Loucy (cell line): ENCODE measurements at regions not wholly inside any gene's neighbourhood (a gene's known extent, or its start where the extent isn't known, plus 50 kb on each side); places are given as distances from the start of the nearest gene placed in this dataset.

Experiments used
- H2AFZ ChIP-seq: fragments of 200-600 bp; sonication (generic); 2 replicates; pipeline ENCODE4 v1.6.0; 2016; ENCODE audit warnings: antibody characterized with exemption, mild to moderate bottlenecking, low read length, moderate library complexity
- H3F3A ChIP-seq: fragments of 200-600 bp; 2 replicates; pipeline ENCODE4 v1.6.0; 2016; ENCODE audit warnings: antibody characterized with exemption, low read depth, mild to moderate bottlenecking
- H3K27me3 ChIP-seq: fragments of 200-600 bp; sonication (generic); 2 replicates; pipeline ENCODE4 v1.6.1; 2014; ENCODE audit warnings: low read length, mild to moderate bottlenecking; ENCODE audit not compliant: insufficient read depth, poor library complexity, severe bottlenecking
- H3K36me3 ChIP-seq: fragments of 200-600 bp; sonication (generic); 2 replicates; pipeline ENCODE4 v1.6.1; 2016; ENCODE audit warnings: low read length; ENCODE audit not compliant: insufficient read depth
- H3K4me1 ChIP-seq: fragments of 200-600 bp; sonication (generic); 2 replicates; pipeline ENCODE4 v1.5.1; 2014; ENCODE audit warnings: low read length, mild to moderate bottlenecking; ENCODE audit not compliant: insufficient read depth, poor library complexity, severe bottlenecking
- H3K4me2 ChIP-seq: fragments of 200-600 bp; sonication (generic); 2 replicates; pipeline ENCODE4 v1.6.0; 2014; ENCODE audit warnings: antibody characterized with exemption, low read length, low read depth, mild to moderate bottlenecking; ENCODE audit not compliant: poor library complexity, severe bottlenecking
- H3K4me3 ChIP-seq: fragments of 200-600 bp; sonication (generic); 2 replicates; pipeline ENCODE4 v1.5.1; 2014; ENCODE audit warnings: low read length, mild to moderate bottlenecking, mixed read lengths; ENCODE audit not compliant: poor library complexity, severe bottlenecking
- H3K79me2 ChIP-seq: fragments of 200-600 bp; sonication (generic); 2 replicates; pipeline ENCODE4 v1.6.1; 2014; ENCODE audit warnings: low read length; ENCODE audit not compliant: insufficient read depth
- H3K9ac ChIP-seq: fragments of 200-600 bp; sonication (generic); 2 replicates; pipeline ENCODE4 v1.6.0; 2014; ENCODE audit warnings: mild to moderate bottlenecking, low read depth, low read length, moderate library complexity; ENCODE audit not compliant: poor library complexity, severe bottlenecking
- H3K9me2 ChIP-seq: fragments of 200-600 bp; sonication (generic); replicated peaks from 2 replicates; pipeline ENCODE4 v1.6.1; 2016; ENCODE audit warnings: low read depth, low read length, mixed read lengths
- H3K9me3 ChIP-seq: fragments of 200-600 bp; sonication (generic); 2 replicates; pipeline ENCODE4 v1.6.1; 2014; ENCODE audit warnings: mild to moderate bottlenecking, antibody characterized with exemption, low read length, low read depth; ENCODE audit not compliant: insufficient read depth
- H4K20me1 ChIP-seq: fragments of 200-600 bp; sonication (generic); 2 replicates; pipeline ENCODE4 v1.6.0; 2014; ENCODE audit warnings: antibody characterized with exemption, low read length, mild to moderate bottlenecking; ENCODE audit not compliant: insufficient read depth, poor library complexity, severe bottlenecking
- EZH2phosphoT487 ChIP-seq: fragments of 200-600 bp; IDR thresholded peaks from 2 replicates; pipeline ENCODE4 v1.6.1; 2018; ENCODE audit warnings: antibody characterized with exemption, mild to moderate bottlenecking, moderate library complexity, borderline replicate concordance
- TF ChIP-seq, protein P1 (sequence below): fragments of 200-600 bp; sonication (generic); conservative IDR thresholded peaks from 2 replicates; pipeline ENCODE4 v1.5.1; 2014; ENCODE audit warnings: mild to moderate bottlenecking, antibody characterized with exemption, low read length

DNA sequence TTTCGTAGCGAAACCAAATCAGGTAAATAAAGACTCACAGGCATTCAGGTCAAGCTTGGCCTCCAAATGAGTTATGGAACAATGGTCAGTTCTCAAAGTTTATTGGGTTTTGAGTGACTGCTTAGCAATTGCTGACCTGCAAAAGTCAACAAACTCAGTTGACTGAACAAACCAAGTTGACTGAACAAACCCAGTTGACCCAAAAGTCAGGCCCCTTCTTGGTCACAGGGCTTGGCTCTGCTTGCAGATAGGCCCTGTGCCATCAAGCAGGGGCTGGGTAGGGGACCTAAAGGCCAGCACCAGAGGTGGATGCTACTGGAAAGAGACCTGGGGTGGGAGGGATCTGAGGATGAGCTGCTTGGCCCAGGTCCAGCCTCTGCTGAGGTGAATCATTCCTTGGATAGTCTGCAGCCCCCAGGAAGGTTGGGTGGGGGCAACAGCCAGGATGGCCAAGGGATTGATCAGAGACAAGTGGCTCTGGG lies 64.6 kb downstream of the GADD45G start:
- TF ChIP-seq EZH2phosphoT487 = no peak
- TF ChIP-seq, protein P1, sequence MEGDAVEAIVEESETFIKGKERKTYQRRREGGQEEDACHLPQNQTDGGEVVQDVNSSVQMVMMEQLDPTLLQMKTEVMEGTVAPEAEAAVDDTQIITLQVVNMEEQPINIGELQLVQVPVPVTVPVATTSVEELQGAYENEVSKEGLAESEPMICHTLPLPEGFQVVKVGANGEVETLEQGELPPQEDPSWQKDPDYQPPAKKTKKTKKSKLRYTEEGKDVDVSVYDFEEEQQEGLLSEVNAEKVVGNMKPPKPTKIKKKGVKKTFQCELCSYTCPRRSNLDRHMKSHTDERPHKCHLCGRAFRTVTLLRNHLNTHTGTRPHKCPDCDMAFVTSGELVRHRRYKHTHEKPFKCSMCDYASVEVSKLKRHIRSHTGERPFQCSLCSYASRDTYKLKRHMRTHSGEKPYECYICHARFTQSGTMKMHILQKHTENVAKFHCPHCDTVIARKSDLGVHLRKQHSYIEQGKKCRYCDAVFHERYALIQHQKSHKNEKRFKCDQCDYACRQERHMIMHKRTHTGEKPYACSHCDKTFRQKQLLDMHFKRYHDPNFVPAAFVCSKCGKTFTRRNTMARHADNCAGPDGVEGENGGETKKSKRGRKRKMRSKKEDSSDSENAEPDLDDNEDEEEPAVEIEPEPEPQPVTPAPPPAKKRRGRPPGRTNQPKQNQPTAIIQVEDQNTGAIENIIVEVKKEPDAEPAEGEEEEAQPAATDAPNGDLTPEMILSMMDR = no peak
- no peaks in the 10 kb centered on the region for H3K79me2 ChIP-seq

DNA sequence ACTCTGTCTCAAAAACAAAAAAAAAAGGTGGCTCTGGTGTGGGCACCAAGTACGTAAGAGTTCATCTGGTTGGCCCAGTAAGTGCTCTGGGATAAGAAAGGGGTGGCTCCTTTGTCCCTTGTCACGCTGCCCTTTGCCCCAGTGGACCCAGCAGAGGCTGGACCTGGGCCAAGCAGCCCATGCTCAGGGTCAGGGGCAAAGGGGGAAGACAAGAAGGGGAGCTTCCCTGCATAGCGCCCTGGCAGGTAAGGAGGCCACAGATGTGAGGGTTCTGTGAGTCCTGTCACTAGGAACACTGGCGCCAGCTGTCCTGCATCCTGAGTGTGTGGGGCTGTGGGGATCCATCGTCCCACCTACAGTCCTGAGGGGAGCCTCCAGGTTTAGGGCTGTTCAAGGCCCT lies 65.3 kb downstream of the GADD45G start:
- no peak overlapping the region for H3K4me2 ChIP-seq
- no peaks in the 10 kb centered on the region for H3K79me2 ChIP-seq
- H3K27me3 ChIP-seq = no peaks in the 10 kb centered on the region
- H3F3A ChIP-seq = no peaks in the 10 kb centered on the region
- no peaks in the 10 kb centered on the region for H3K4me1 ChIP-seq
- TF ChIP-seq, protein P1 = no peak
- TF ChIP-seq EZH2phosphoT487 = no peak
- no peaks in the 10 kb centered on the region for H3K36me3 ChIP-seq
- no peaks in the 10 kb centered on the region for H3K9me2 ChIP-seq
- H3K4me3 ChIP-seq = no peak overlapping the region
- H2AFZ ChIP-seq = no peak overlapping the region
- H4K20me1 ChIP-seq = no peaks in the 10 kb centered on the region
- no peak overlapping the region for H3K9ac ChIP-seq
- H3K9me3 ChIP-seq = no peaks in the 10 kb centered on the region

More for the DNA sequence above, 64.6 kb downstream of the GADD45G start:
- Histone ChIP-seq H3K4me3 (no peak overlapping the region), H4K20me1 (no peaks in the 10 kb centered on the region), H3K9me3 (no peaks in the 10 kb centered on the region), H3K9ac (no peak overlapping the region), H3K4me2 (no peak overlapping the region), H2AFZ (no peak overlapping the region), H3K27me3 (no peaks in the 10 kb centered on the region), H3K4me1 (no peaks in the 10 kb centered on the region), H3K36me3 (no peaks in the 10 kb centered on the region), H3K9me2 (no peaks in the 10 kb centered on the region), H3F3A (no peaks in the 10 kb centered on the region)

DNA sequence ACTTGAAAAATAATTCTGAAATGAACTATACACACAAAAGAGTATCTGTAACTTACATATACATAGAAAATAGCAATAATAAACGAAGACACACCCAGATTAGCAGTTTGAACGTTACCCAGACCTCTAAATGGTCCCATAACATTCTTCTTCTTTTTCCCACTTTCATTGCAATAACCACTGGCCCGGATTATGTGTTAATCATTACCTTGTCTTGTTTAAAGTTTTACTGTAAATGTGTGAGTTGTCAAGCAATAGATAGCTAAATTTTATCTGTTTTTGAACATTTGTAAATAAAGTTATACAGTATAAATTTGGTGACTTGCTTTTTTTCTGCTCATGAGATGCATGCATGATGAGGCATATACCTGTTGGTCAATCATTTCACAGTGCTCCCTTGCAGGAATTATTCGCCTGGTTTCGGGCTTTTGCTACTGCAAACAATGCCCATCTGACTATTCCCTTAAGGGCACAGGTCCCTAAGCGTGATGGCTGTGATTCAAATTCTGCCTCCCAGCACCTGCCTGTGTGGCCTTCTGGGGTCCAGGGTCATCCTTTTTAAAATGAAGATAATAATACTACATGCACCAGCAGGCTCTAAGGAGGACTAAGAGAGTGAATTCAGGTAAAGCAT lies 66.1 kb downstream of the GADD45G start:
- no peak overlapping the region for H3K4me2 ChIP-seq
- no peaks in the 10 kb centered on the region for H3K36me3 ChIP-seq
- TF ChIP-seq, protein P1 = no peak
- no peak for TF ChIP-seq EZH2phosphoT487
- H4K20me1 ChIP-seq = no peaks in the 10 kb centered on the region
- no peaks in the 10 kb centered on the region for H3F3A ChIP-seq
- H3K9me3 ChIP-seq = no peaks in the 10 kb centered on the region
- no peak overlapping the region for H2AFZ ChIP-seq
- H3K9ac ChIP-seq = no peak overlapping the region
- H3K4me1 ChIP-seq = no peaks in the 10 kb centered on the region
- H3K9me2 ChIP-seq = no peaks in the 10 kb centered on the region
- no peak overlapping the region for H3K4me3 ChIP-seq
- no peaks in the 10 kb centered on the region for H3K79me2 ChIP-seq
- no peaks in the 10 kb centered on the region for H3K27me3 ChIP-seq
